ENCODE measurements at regions not wholly inside any gene's neighbourhood (a gene's known extent, or its start where the extent isn't known, plus 50 kb on each side); places are given as distances from the start of the nearest gene placed in this dataset.
A peak's percentile ranks its signal among the peaks of the same experiment; 100 is the strongest.

- no peak overlapping the region for H3K27ac Mint-ChIP-seq (ENCODE audit: unreplicated experiment)
- DNase-seq: peak in 1 of 2 experiments; percentile 62
- Histone ChIP-seq H3K4me3 (ENCODE audit: low read depth, low read length) (no peak overlapping the region), H3K36me3 (ENCODE audit: control insufficient read depth, insufficient read depth, low read length) (no peaks in the 10 kb centered on the region), H3K9me3 (peaks cover 36% of the 10 kb centered on the region), H3K27me3 (replicated peaks; ENCODE audit: control insufficient read depth, insufficient read depth, low read length) (no peaks in the 10 kb centered on the region), H3K4me1 (no peaks in the 10 kb centered on the region)
- no peaks in the 10 kb centered on the region for H3K4me1 Mint-ChIP-seq (ENCODE audit: low read depth, unreplicated experiment)
- H3K4me3 Mint-ChIP-seq (ENCODE audit: unreplicated experiment): no peak overlapping the region
- no peak for TF ChIP-seq CTCF (IDR thresholded peaks at IDR 0.05; ENCODE audit: insufficient read depth in 1 of 2, low read depth in 1 of 2, low read length in 1 of 2, severe bottlenecking in 1 of 2, unreplicated experiment in 1 of 2)
- H3K27me3 Mint-ChIP-seq (ENCODE audit: insufficient read depth, unreplicated experiment): no peaks in the 10 kb centered on the region
- BruUV-seq (replicated peaks): no TSS peak
- POLR2A ChIA-PET: no interaction called here
- no peaks in the 10 kb centered on the region for H3K36me3 Mint-ChIP-seq (ENCODE audit: insufficient read depth, unreplicated experiment)
- intact Hi-C loops (cut with micrococcal nuclease; ENCODE audit: unreplicated experiment): no loop called here
- CTCF ChIA-PET: no interaction called here
- H3K9me3 Mint-ChIP-seq (ENCODE audit: unreplicated experiment): no peaks in the 10 kb centered on the region
These were observed 192.5 kb downstream of the GOLGA6L6 start for GRCh38 chr15:20348900-20349773.

- no peaks in the 10 kb centered on the region for H3K4me1 Mint-ChIP-seq (ENCODE audit: low read depth, unreplicated experiment)
- ChIA-PET POLR2A (no interaction called here), CTCF (no interaction called here)
- H3K27me3 ChIP-seq (replicated peaks; ENCODE audit: control insufficient read depth, insufficient read depth, low read length): no peaks in the 10 kb centered on the region
- H3K4me1 ChIP-seq: no peaks in the 10 kb centered on the region
- DNase-seq: no peak
- intact Hi-C loops (cut with micrococcal nuclease; ENCODE audit: unreplicated experiment): no loop called here
- no peaks in the 10 kb centered on the region for H3K36me3 Mint-ChIP-seq (ENCODE audit: insufficient read depth, unreplicated experiment)
- H3K9me3 Mint-ChIP-seq (ENCODE audit: unreplicated experiment): no peaks in the 10 kb centered on the region
- H3K27me3 Mint-ChIP-seq (ENCODE audit: insufficient read depth, unreplicated experiment): no peaks in the 10 kb centered on the region
- BruUV-seq (replicated peaks): no TSS peak
- no peak overlapping the region for H3K4me3 ChIP-seq (ENCODE audit: low read depth, low read length)
- H3K27ac Mint-ChIP-seq (ENCODE audit: unreplicated experiment): no peak overlapping the region
- H3K36me3 ChIP-seq (ENCODE audit: control insufficient read depth, insufficient read depth, low read length): no peaks in the 10 kb centered on the region
- no peak for TF ChIP-seq CTCF (IDR thresholded peaks at IDR 0.05; ENCODE audit: insufficient read depth in 1 of 2, low read depth in 1 of 2, low read length in 1 of 2, severe bottlenecking in 1 of 2, unreplicated experiment in 1 of 2)
- H3K4me3 Mint-ChIP-seq (ENCODE audit: unreplicated experiment): no peak overlapping the region
- peaks cover 41% of the 10 kb centered on the region for H3K9me3 ChIP-seq
These were observed 193.2 kb downstream of the GOLGA6L6 start for GRCh38 chr15:20348291-20348899.

GRCh38 chr15:20346082-20346805, 195.4 kb downstream of the GOLGA6L6 start:
- TF ChIP-seq CTCF (IDR thresholded peaks at IDR 0.05; ENCODE audit: insufficient read depth in 1 of 2, low read depth in 1 of 2, low read length in 1 of 2, severe bottlenecking in 1 of 2, unreplicated experiment in 1 of 2): no peak
- H3K9me3 Mint-ChIP-seq (ENCODE audit: unreplicated experiment): no peaks in the 10 kb centered on the region
- CTCF ChIA-PET: no interaction called here
- H3K4me3 ChIP-seq (ENCODE audit: low read depth, low read length): no peak overlapping the region
- intact Hi-C loops (cut with micrococcal nuclease; ENCODE audit: unreplicated experiment): no loop called here
- H3K9me3 ChIP-seq: peaks cover 46% of the 10 kb centered on the region
- H3K27me3 Mint-ChIP-seq (ENCODE audit: insufficient read depth, unreplicated experiment): no peaks in the 10 kb centered on the region
- POLR2A ChIA-PET: no interaction called here
- DNase-seq: peak in 1 of 2 experiments; percentile 42
- H3K27ac Mint-ChIP-seq (ENCODE audit: unreplicated experiment): no peak overlapping the region
- H3K4me1 ChIP-seq: no peaks in the 10 kb centered on the region
- H3K36me3 Mint-ChIP-seq (ENCODE audit: insufficient read depth, unreplicated experiment): no peaks in the 10 kb centered on the region
- no peaks in the 10 kb centered on the region for H3K36me3 ChIP-seq (ENCODE audit: control insufficient read depth, insufficient read depth, low read length)
- BruUV-seq (replicated peaks): no TSS peak
- H3K4me1 Mint-ChIP-seq (ENCODE audit: low read depth, unreplicated experiment): no peaks in the 10 kb centered on the region
- no peak overlapping the region for H3K4me3 Mint-ChIP-seq (ENCODE audit: unreplicated experiment)
- no peaks in the 10 kb centered on the region for H3K27me3 ChIP-seq (replicated peaks; ENCODE audit: control insufficient read depth, insufficient read depth, low read length)
